SK-N-SH (cell line): ENCODE measurements at regions not wholly inside any gene's neighbourhood (a gene's known extent, or its start where the extent isn't known, plus 50 kb on each side); places are given as distances from the start of the nearest gene placed in this dataset.

Experiments
- EP300 ChIP-seq, 2 experiments: IDR thresholded peaks; 2 replicates each; pipeline versions ENCODE4 v1.4.0 to v1.6.1; 2012; ENCODE audit warnings: borderline replicate concordance in 1 of 2, low read depth in 1 of 2, low read length in 1 of 2
- EZH2phosphoT487 ChIP-seq: fragments of 200-600 bp; sonication (generic); IDR thresholded peaks from 2 replicates; pipeline ENCODE4 v1.6.1; 2017; ENCODE audit warnings: low read depth, mixed run types, mild to moderate bottlenecking, antibody characterized with exemption, moderate library complexity, borderline replicate concordance
- NFIC ChIP-seq: IDR thresholded peaks from 2 replicates; pipeline ENCODE4 v1.4.0; 2012; ENCODE audit warnings: borderline replicate concordance
- RCOR1 ChIP-seq: fragments of 150-350 bp; IDR thresholded peaks from 2 replicates; pipeline ENCODE4 v1.6.1; 2017; ENCODE audit warnings: antibody characterized with exemption, low read length
- SMC3 ChIP-seq: IDR thresholded peaks from 2 replicates; pipeline ENCODE4 v1.6.1; 2012; ENCODE audit warnings: low read depth, low read length, improper control_type of control experiment
- TCF12 ChIP-seq: IDR thresholded peaks from 2 replicates; pipeline ENCODE4 v1.4.0; 2012
- USF1 ChIP-seq: IDR thresholded peaks from 2 replicates; pipeline ENCODE4 v1.4.0; 2012; ENCODE audit warnings: low read depth, borderline replicate concordance
- TF ChIP-seq, protein P1 (sequence below): fragments of 200-600 bp; sonication (generic); IDR thresholded peaks from 2 replicates; pipeline ENCODE4 v1.6.1; 2017; ENCODE audit warnings: antibody characterized with exemption, mild to moderate bottlenecking, moderate library complexity

GRCh38 chr17:49910858-49911204 lies 58.2 kb upstream of the DLX4 start:
- TF ChIP-seq, protein P1, sequence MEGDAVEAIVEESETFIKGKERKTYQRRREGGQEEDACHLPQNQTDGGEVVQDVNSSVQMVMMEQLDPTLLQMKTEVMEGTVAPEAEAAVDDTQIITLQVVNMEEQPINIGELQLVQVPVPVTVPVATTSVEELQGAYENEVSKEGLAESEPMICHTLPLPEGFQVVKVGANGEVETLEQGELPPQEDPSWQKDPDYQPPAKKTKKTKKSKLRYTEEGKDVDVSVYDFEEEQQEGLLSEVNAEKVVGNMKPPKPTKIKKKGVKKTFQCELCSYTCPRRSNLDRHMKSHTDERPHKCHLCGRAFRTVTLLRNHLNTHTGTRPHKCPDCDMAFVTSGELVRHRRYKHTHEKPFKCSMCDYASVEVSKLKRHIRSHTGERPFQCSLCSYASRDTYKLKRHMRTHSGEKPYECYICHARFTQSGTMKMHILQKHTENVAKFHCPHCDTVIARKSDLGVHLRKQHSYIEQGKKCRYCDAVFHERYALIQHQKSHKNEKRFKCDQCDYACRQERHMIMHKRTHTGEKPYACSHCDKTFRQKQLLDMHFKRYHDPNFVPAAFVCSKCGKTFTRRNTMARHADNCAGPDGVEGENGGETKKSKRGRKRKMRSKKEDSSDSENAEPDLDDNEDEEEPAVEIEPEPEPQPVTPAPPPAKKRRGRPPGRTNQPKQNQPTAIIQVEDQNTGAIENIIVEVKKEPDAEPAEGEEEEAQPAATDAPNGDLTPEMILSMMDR = no peak
- TF ChIP-seq USF1 = no peak
- TF ChIP-seq TCF12 = no peak
- no peak for TF ChIP-seq NFIC
- no peak for TF ChIP-seq RCOR1
- TF ChIP-seq SMC3 = no peak
- 0 out of 2 replicates have a peak, but pooled peaks have one; percentile 11 for TF ChIP-seq EZH2phosphoT487
- TF ChIP-seq EP300 (IDR thresholded peaks at IDR 0.05; ENCODE audit: borderline replicate concordance in 1 of 2, low read depth in 1 of 2, low read length in 1 of 2) = no peak
